Pancreas (tissue), 10 donors: ENCODE measurements at regions not wholly inside any gene's neighbourhood (a gene's known extent, or its start where the extent isn't known, plus 50 kb on each side); places are given as distances from the start of the nearest gene placed in this dataset.
"Not testable (repeated sequence)": the region's sequence is repeated elsewhere in the genome, so short reads cannot be mapped to it uniquely, and the experiment has no call there.

Experiments
- ATAC-seq, 4 donors: fragments of 200-7000 bp; cut with Tn5 transposase; one replicate each; pipeline versions ENCODE4 v1.8.0 to v1.9.1; 2020; ENCODE audit warnings: mild to moderate bottlenecking in 4 of 4, moderate library complexity in 4 of 4
- DNase-seq, 6 donors: peaks; one replicate each; pipeline ENCODE4 v3.0.0-alpha.2; 2020
- FAIRE-seq: peaks from 2 replicates; lab custom pipeline; 2012; peaks lifted over from hg19 to GRCh38; lab: Jason Lieb, UNC
- H3K27ac ChIP-seq, 4 donors: fragments of 200-600 bp; sonication (generic); 1 replicate in 3 of 4; 2 replicates in 1 of 4; pipeline versions ENCODE4 v1.5.0 to v1.8.0; 2020
- H3K27me3 ChIP-seq, 4 donors: fragments of 200-600 bp; one replicate each; pipeline ENCODE4 v1.8.0; 2021
- H3K36me3 ChIP-seq, 3 donors: fragments of 200-600 bp; sonication (generic) in 1 of 3; one replicate each; pipeline versions ENCODE4 v1.5.0 to v1.8.0; 2020 to 2021
- H3K4me1 ChIP-seq, 3 donors: fragments of 200-600 bp; one replicate each; pipeline ENCODE4 v1.8.0; 2021
- H3K4me3 ChIP-seq, 4 donors: fragments of 200-600 bp; sonication (generic) in 2 of 4; one replicate each; pipeline versions ENCODE4 v1.5.0 to v1.8.0; 2020 to 2021
- H3K9me3 ChIP-seq, 4 donors: fragments of 200-600 bp; one replicate each; pipeline ENCODE4 v1.8.0; 2021
- WGBS, 2 donors: extraction: QIAGEN DNeasy Blood & Tissue Kit; methylation state at CpG; one replicate each; pipeline ENCODE4 v1.1.7; 2013; 5-methylcytosine and 5-hydroxymethylcytosine counted together
- intact Hi-C, 3 donors: fragments of 100-400 bp; cut with DNase I; formaldehyde crosslinking; loops; one replicate each; pipeline versions ENCODE4 v1.11.1 to v1.14.2; 2022
- TF ChIP-seq, protein P1 (sequence below), 4 donors: fragments of 200-600 bp; sonication (generic) in 3 of 4; IDR thresholded peaks; one replicate each; pipeline versions ENCODE4 v1.5.0 to v1.8.0; 2021; ENCODE audit warnings: antibody characterized with exemption in 4 of 4
- donor health status: healthy with polysubstance abuse.
- donor health status: DM: no; HTN: no; CAD: no; lungs with moderate emphysema.
- donor health status: DM: no; HTN: no; CAD: no.
- donor health status: control.
- donor health status: control.
- donor health status: Bipolar disorder and iron deficiency.
- donor health status: DM: yes; HTN: yes; CAD: no.
- donor health status: DM: no; HTN: no; CAD: no.
- donor health status: DM: no; HTN: no; CAD: no.
- donor health status: DM: yes; HTN: yes; CAD: no.

DNA sequence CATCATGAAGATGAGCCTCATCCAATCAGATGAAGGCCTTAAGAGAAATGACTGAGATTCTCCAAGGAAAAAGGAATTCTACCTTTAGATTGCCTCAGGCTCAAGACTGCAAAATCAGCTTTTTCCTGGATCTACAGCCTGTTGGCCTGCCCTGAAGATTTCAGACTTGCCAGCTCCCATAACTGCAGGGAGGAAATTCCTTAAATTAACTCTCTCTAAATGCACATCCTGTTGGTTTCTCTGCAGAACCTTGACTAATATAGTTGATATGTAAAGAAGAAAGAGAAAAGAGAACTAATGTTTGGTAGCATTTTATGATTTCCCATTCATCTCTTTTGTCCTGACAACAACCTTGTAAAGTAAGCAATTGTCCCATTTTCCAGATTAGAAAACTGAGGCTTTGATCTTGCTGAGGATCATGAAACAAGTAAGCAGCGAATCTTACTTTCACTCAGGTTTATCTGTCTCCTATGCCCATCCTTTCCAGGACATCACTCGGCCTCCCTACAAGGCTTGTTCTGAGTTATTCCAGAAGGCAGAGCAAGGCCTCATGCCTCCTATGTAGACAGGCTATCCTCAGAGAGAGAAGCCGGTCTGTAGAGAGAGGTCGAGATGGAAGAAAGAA, 115.0 kb upstream of the LDB2 start:
- FAIRE-seq (no peak), DNase-seq (no peak), ATAC-seq (no peak)
- Histone ChIP-seq H3K36me3 (no peaks in the 10 kb centered on the region), H3K4me1 (no peaks in the 10 kb centered on the region), H3K27me3 (no peaks in the 10 kb centered on the region), H3K9me3 (no peaks in the 10 kb centered on the region), H3K27ac (no peak overlapping the region), H3K4me3 (no peak overlapping the region)
- intact Hi-C loops, result no loop called here
- 70 to 74% methylated on average over 4 of the region's 4 CpGs for WGBS, 2 donors
- TF ChIP-seq, protein P1, sequence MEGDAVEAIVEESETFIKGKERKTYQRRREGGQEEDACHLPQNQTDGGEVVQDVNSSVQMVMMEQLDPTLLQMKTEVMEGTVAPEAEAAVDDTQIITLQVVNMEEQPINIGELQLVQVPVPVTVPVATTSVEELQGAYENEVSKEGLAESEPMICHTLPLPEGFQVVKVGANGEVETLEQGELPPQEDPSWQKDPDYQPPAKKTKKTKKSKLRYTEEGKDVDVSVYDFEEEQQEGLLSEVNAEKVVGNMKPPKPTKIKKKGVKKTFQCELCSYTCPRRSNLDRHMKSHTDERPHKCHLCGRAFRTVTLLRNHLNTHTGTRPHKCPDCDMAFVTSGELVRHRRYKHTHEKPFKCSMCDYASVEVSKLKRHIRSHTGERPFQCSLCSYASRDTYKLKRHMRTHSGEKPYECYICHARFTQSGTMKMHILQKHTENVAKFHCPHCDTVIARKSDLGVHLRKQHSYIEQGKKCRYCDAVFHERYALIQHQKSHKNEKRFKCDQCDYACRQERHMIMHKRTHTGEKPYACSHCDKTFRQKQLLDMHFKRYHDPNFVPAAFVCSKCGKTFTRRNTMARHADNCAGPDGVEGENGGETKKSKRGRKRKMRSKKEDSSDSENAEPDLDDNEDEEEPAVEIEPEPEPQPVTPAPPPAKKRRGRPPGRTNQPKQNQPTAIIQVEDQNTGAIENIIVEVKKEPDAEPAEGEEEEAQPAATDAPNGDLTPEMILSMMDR (IDR thresholded peaks at IDR 0.05), result no peak

DNA sequence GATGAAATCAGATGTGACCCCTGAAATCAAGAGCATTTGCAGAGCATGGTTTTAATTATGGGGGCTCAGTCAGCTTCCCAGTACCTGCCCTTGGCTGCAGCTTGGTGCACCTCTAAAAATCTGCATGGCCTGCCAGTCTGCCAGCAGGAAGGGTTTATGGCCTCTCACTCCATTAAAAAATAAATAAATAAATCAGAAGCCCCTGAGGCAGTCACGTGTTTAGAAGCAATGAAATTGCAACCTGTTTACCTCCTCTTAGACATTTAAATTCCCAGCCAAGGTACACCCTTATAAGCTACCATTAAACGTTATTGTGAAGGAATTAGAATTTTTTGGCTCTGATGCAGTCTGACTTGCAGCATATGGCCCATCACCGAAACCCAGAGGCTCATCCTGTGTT, 114.0 kb upstream of the LDB2 start:
- no peak for DNase-seq

GRCh38 chr4:17010426-17011087, 112.1 kb upstream of the LDB2 start:
- intact Hi-C loops, result no loop called here
- Histone ChIP-seq H3K36me3 (no peaks in the 10 kb centered on the region), H3K4me1 (no peaks in the 10 kb centered on the region), H3K27me3 (no peaks in the 10 kb centered on the region), H3K27ac (no peak overlapping the region), H3K4me3 (no peak overlapping the region), H3K9me3 (no peaks in the 10 kb centered on the region)
- ATAC-seq (no peak), DNase-seq (no peak), FAIRE-seq (no peak)
- WGBS, 2 donors, result 74 to 80% methylated on average over 13 of the region's 13 CpGs
- TF ChIP-seq, protein P1 (IDR thresholded peaks at IDR 0.05), result no peak

More for the DNA sequence above, 114.0 kb upstream of the LDB2 start:
- TF ChIP-seq, protein P1 (IDR thresholded peaks at IDR 0.05), result no peak
- 58 to 60% methylated on average over 3 of the region's 3 CpGs for WGBS, 2 donors
- intact Hi-C loops, result no loop called here
- no peaks in the 10 kb centered on the region for H3K27me3 ChIP-seq
- FAIRE-seq (no peak), ATAC-seq (no peak)
- H3K36me3 ChIP-seq, result no peaks in the 10 kb centered on the region
- no peak overlapping the region for H3K27ac ChIP-seq
- no peaks in the 10 kb centered on the region for H3K9me3 ChIP-seq
- no peak overlapping the region for H3K4me3 ChIP-seq
- no peaks in the 10 kb centered on the region for H3K4me1 ChIP-seq

GRCh38 chr4:17009871-17010367, 111.5 kb upstream of the LDB2 start:
- TF ChIP-seq, protein P1 (IDR thresholded peaks at IDR 0.05), result no peak
- H3K27me3 ChIP-seq, result no peaks in the 10 kb centered on the region
- no peaks in the 10 kb centered on the region for H3K9me3 ChIP-seq
- DNase-seq (no peak), ATAC-seq (no peak), FAIRE-seq (no peak)
- intact Hi-C loops, result no loop called here
- H3K36me3 ChIP-seq, result no peaks in the 10 kb centered on the region
- 56 to 76% methylated on average over 10 of the region's 10 CpGs for WGBS, 2 donors
- no peak overlapping the region for H3K4me3 ChIP-seq
- H3K4me1 ChIP-seq, result no peaks in the 10 kb centered on the region
- H3K27ac ChIP-seq, result no peak overlapping the region

GRCh38 chr4:17008834-17009345, 110.4 kb upstream of the LDB2 start:
- ATAC-seq, result no peak
- DNase-seq, result no peak
- Histone ChIP-seq H3K9me3 (no peaks in the 10 kb centered on the region), H3K4me3 (no peak overlapping the region), H3K27me3 (no peaks in the 10 kb centered on the region), H3K4me1 (no peaks in the 10 kb centered on the region), H3K27ac (no peak overlapping the region), H3K36me3 (no peaks in the 10 kb centered on the region)
- TF ChIP-seq, protein P1 (IDR thresholded peaks at IDR 0.05), result no peak
- 50 to 82% methylated on average over 2 of the region's 2 CpGs for whole genome bisulfite sequencing, 2 donors
- no peak for FAIRE-seq
- intact Hi-C loops, result no loop called here

GRCh38 chr4:17003606-17004392, 105.4 kb upstream of the LDB2 start:
- 49 to 51% methylated on average over 16 of the region's 16 CpGs for WGBS, 2 donors
- H3K36me3 ChIP-seq, FAIRE-seq, H3K9me3 ChIP-seq, intact Hi-C loops, H3K27me3 ChIP-seq, H3K27ac ChIP-seq, H3K4me1 ChIP-seq, DNase-seq, H3K4me3 ChIP-seq, ATAC-seq: not testable (repeated sequence)
